ENCODE measurements at regions not wholly inside any gene's neighbourhood (a gene's known extent, or its start where the extent isn't known, plus 50 kb on each side); places are given as distances from the start of the nearest gene placed in this dataset.
"Not testable (repeated sequence)": the region's sequence is repeated elsewhere in the genome, so short reads cannot be mapped to it uniquely, and the experiment has no call there.

GRCh38 chr4:174005422-174005821 is 278.0 kb downstream of the FBXO8 start:
- no peak for DNase-seq

GRCh38 chr4:173998471-173999144 is 284.9 kb downstream of the FBXO8 start:
- no peak for DNase-seq

GRCh38 chr4:173995779-173996178 is 287.7 kb downstream of the FBXO8 start:
- not testable (repeated sequence) for DNase-seq

GRCh38 chr4:173991814-173992213 is 291.7 kb downstream of the FBXO8 start:
- DNase-seq = no peak

GRCh38 chr4:173991316-173991715 is 292.2 kb downstream of the FBXO8 start:
- DNase-seq = no peak

GRCh38 chr4:173990869-173991210 is 292.6 kb downstream of the FBXO8 start:
- DNase-seq = no peak

GRCh38 chr4:173990126-173990868 is 293.2 kb downstream of the FBXO8 start:
- no peak for DNase-seq

GRCh38 chr4:173963523-173963922 is 319.9 kb downstream of the FBXO8 start:
- not testable (repeated sequence) for DNase-seq

GRCh38 chr4:173960398-173960797 is 323.1 kb downstream of the FBXO8 start:
- no peak for DNase-seq

GRCh38 chr4:173958445-173958844 is 325.0 kb downstream of the FBXO8 start:
- no peak for DNase-seq

GRCh38 chr4:173943547-173943946 is 339.9 kb downstream of the FBXO8 start:
- no peak for DNase-seq

GRCh38 chr4:173940146-173940545 is 343.3 kb downstream of the FBXO8 start:
- DNase-seq = no peak

- no peak for DNase-seq
These were observed 345.7 kb downstream of the FBXO8 start for GRCh38 chr4:173937631-173938270.

GRCh38 chr4:173936861-173937260 is 346.6 kb downstream of the FBXO8 start:
- DNase-seq = no peak

GRCh38 chr4:173935622-173936405 is 347.7 kb downstream of the FBXO8 start:
- DNase-seq = no peak

- no peak for DNase-seq
These were observed 348.4 kb downstream of the FBXO8 start for GRCh38 chr4:173934933-173935620.

GRCh38 chr4:173934201-173934600 is 349.3 kb downstream of the FBXO8 start:
- no peak for DNase-seq

- DNase-seq = no peak
These were observed 350.8 kb downstream of the FBXO8 start for GRCh38 chr4:173932701-173933100.

GRCh38 chr4:173930329-173930967 is 353.0 kb downstream of the FBXO8 start:
- no peak for DNase-seq

- DNase-seq = no peak
These were observed 353.5 kb downstream of the FBXO8 start for GRCh38 chr4:173929921-173930320.

- no peak for DNase-seq
These were observed 358.9 kb downstream of the FBXO8 start for GRCh38 chr4:173924561-173924960.

- DNase-seq = no peak
These were observed 363.6 kb downstream of the FBXO8 start for GRCh38 chr4:173919861-173920260.

Measured in activated T-cell treated with anti-CD3 and anti-CD28 coated beads, Interleukin-2, amount 50 U/mL, for 48 hours (primary cell).